DOHH2 (cell line): ENCODE measurements at regions not wholly inside any gene's neighbourhood (a gene's known extent, or its start where the extent isn't known, plus 50 kb on each side); places are given as distances from the start of the nearest gene placed in this dataset.

Experiments used
- H3F3A ChIP-seq: fragments of 200-600 bp; sonication (generic), shearing (Covaris generic); 2 replicates; pipeline ENCODE4 v1.6.0; 2016; ENCODE audit warnings: antibody characterized with exemption, mild to moderate bottlenecking; ENCODE audit not compliant: control insufficient read depth, insufficient read depth
- H3K27ac ChIP-seq: fragments of 200-600 bp; sonication (generic); 2 replicates; pipeline ENCODE4 v1.5.1; 2014; ENCODE audit warnings: low read depth, mild to moderate bottlenecking, low read length, moderate library complexity
- H3K27me3 ChIP-seq: fragments of 200-600 bp; sonication (generic); 2 replicates; pipeline ENCODE4 v1.6.1; 2014; ENCODE audit warnings: mild to moderate bottlenecking, low read length, mixed read lengths; ENCODE audit not compliant: control insufficient read depth
- H3K36me3 ChIP-seq: fragments of 200-600 bp; sonication (generic); 2 replicates; pipeline ENCODE4 v1.6.1; 2014; ENCODE audit warnings: mild to moderate bottlenecking, low read length, moderate library complexity, mixed read lengths; ENCODE audit not compliant: control insufficient read depth
- H3K4me1 ChIP-seq: fragments of 200-600 bp; sonication (generic); 2 replicates; pipeline ENCODE4 v1.6.1; 2014; ENCODE audit warnings: mild to moderate bottlenecking, low read length, mixed read lengths; ENCODE audit not compliant: control insufficient read depth
- H3K4me2 ChIP-seq: fragments of 200-600 bp; sonication (generic); 2 replicates; pipeline ENCODE4 v1.6.0; 2014; ENCODE audit warnings: mild to moderate bottlenecking, low read length, moderate library complexity
- H3K4me3 ChIP-seq: fragments of 200-600 bp; sonication (generic); 2 replicates; pipeline ENCODE4 v1.5.1; 2014; ENCODE audit warnings: mild to moderate bottlenecking, low read length, mixed read lengths
- H3K79me2 ChIP-seq: fragments of 200-600 bp; sonication (generic); 2 replicates; pipeline ENCODE4 v1.6.1; 2014; ENCODE audit warnings: mild to moderate bottlenecking, low read length, mixed read lengths; ENCODE audit not compliant: control insufficient read depth
- H3K9me2 ChIP-seq: fragments of 200-600 bp; sonication (generic); replicated peaks from 2 replicates; pipeline ENCODE4 v1.6.1; 2014; ENCODE audit warnings: mild to moderate bottlenecking, low read length, mixed read lengths; ENCODE audit not compliant: control insufficient read depth
- H3K9me3 ChIP-seq: fragments of 200-600 bp; sonication (generic); 2 replicates; pipeline ENCODE4 v1.6.1; 2014; ENCODE audit warnings: antibody characterized with exemption, low read length, mixed read lengths; ENCODE audit not compliant: control insufficient read depth, insufficient read depth
- H4K20me1 ChIP-seq: fragments of 200-600 bp; sonication (generic); 2 replicates; pipeline ENCODE4 v1.6.0; 2014; ENCODE audit warnings: low read depth, mild to moderate bottlenecking, antibody characterized with exemption, low read length, moderate library complexity; ENCODE audit not compliant: control insufficient read depth, insufficient read depth
- EZH2phosphoT487 ChIP-seq: fragments of 200-600 bp; sonication (generic); IDR thresholded peaks from 2 replicates; pipeline ENCODE4 v1.6.1; 2017; ENCODE audit warnings: borderline replicate concordance, mild to moderate bottlenecking, antibody characterized with exemption, low read length, moderate library complexity, mixed read lengths
- TF ChIP-seq, protein P1 (sequence below): fragments of 200-600 bp; sonication (generic); IDR thresholded peaks from one replicate; pipeline ENCODE4 v1.5.1; 2014; ENCODE audit warnings: antibody characterized with exemption, mild to moderate bottlenecking, low read depth, low read length; ENCODE audit not compliant: poor library complexity, severe bottlenecking

DNA sequence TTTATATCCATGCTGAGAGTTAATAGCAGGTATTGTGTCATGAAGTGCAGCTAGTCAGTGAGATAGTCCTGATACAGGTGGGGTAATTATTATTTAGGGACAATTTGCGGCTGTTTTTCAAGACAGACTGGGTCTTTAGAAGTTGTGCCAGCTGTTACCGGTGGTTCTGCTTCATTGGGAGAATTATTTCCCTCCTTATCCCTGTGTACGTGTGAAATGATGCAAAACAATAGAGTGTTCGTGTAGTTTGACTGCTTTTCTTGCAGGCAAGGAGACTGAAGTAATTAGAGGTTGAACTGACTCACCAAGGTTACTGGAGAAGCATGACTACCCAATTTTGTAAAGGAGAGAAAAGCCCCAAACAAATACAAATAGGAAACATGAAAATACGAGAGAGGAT is 101.7 kb downstream of the ARRDC3 start:
- Histone ChIP-seq H3F3A (peaks cover 6% of the 10 kb centered on the region), H3K9me3 (no peaks in the 10 kb centered on the region), H3K4me3 (no peak overlapping the region), H3K36me3 (no peaks in the 10 kb centered on the region), H3K27ac (no peak overlapping the region), H3K27me3 (peaks cover 40% of the 10 kb centered on the region), H3K79me2 (no peaks in the 10 kb centered on the region), H3K9me2 (no peaks in the 10 kb centered on the region), H3K4me2 (peak overlapping the region; percentile 78), H3K4me1 (peaks cover 22% of the 10 kb centered on the region), H4K20me1 (no peaks in the 10 kb centered on the region)
- TF ChIP-seq EZH2phosphoT487: peak; percentile 55; the same call in 1 of the 2 replicates
- TF ChIP-seq, protein P1, sequence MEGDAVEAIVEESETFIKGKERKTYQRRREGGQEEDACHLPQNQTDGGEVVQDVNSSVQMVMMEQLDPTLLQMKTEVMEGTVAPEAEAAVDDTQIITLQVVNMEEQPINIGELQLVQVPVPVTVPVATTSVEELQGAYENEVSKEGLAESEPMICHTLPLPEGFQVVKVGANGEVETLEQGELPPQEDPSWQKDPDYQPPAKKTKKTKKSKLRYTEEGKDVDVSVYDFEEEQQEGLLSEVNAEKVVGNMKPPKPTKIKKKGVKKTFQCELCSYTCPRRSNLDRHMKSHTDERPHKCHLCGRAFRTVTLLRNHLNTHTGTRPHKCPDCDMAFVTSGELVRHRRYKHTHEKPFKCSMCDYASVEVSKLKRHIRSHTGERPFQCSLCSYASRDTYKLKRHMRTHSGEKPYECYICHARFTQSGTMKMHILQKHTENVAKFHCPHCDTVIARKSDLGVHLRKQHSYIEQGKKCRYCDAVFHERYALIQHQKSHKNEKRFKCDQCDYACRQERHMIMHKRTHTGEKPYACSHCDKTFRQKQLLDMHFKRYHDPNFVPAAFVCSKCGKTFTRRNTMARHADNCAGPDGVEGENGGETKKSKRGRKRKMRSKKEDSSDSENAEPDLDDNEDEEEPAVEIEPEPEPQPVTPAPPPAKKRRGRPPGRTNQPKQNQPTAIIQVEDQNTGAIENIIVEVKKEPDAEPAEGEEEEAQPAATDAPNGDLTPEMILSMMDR: no peak

DNA sequence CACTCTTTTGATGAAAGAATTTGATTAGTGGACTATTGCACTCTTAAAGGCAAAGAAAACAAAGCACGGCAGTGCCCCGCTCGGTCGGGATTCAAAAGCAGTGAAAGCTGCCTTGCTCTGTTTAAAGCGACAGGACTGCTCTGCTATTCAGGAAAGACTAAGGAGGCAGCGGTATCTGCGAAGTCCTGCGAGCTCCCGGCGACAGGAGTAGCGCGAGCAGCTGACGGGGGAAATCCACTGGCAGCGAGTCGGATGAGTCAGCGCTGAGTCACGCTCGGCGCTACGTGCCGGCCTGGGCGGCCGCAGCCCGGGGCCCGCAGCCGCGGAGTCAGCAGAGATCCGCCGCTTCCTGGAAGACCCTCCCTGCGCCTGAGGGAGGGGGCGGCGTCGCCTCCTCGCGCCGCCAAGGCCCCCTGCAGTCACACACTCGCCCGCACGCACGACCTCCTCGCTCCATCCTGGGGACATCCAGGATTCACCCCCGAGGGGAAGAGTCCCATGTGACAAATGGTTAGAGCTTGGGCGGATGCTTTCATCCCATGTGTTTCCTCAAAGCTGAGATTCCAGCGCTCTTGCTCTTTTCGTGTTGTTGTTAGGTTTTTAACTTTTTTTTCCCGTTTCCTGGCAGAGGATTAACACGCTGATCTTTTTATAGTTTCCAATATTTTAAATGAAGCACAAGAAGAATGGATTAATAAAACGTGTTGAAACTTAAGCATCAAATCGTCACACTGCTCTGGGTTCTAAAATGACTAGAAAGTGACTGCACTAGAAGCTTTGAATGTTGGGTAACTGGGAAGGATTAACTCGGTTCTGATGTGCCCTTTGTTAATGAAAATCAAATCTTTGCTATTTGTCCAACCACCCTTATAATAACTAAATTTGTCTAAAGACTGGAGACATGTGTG is 102.5 kb downstream of the ARRDC3 start:
- H3K36me3 ChIP-seq: no peaks in the 10 kb centered on the region
- H3K9me2 ChIP-seq: no peaks in the 10 kb centered on the region
- H3K4me2 ChIP-seq: peak overlapping the region; percentile 78
- peak overlapping the region; percentile 70 for H3K4me3 ChIP-seq
- H3K9me3 ChIP-seq: no peaks in the 10 kb centered on the region
- peaks cover 42% of the 10 kb centered on the region for H3K27me3 ChIP-seq
- H3K4me1 ChIP-seq: peaks cover 22% of the 10 kb centered on the region
- H3K27ac ChIP-seq: no peak overlapping the region
- H3K79me2 ChIP-seq: no peaks in the 10 kb centered on the region
- H3F3A ChIP-seq: peaks cover 6% of the 10 kb centered on the region
- no peaks in the 10 kb centered on the region for H4K20me1 ChIP-seq
- TF ChIP-seq, protein P1: no peak

DNA sequence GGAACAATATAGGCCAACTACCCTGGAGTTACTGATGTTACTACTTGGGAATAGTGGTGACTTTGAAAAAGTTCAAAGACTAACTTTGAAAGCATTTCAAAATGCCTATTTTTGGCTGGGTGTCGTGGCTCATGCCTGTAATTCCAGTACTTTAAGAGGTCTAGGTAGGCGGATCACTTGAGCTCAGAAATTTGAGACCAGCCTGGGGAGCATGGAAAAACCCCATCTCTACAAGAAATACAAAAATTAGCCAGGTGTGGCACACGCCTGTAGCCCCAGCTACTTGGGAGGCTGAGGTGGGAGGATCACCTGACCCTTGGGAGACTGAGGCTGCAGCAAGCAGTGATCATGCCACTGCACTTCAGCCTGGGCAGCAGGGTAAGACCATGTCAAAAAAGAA is 105.3 kb downstream of the ARRDC3 start:
- Histone ChIP-seq H3K9me3 (no peaks in the 10 kb centered on the region), H3K9me2 (no peaks in the 10 kb centered on the region), H3K27ac (no peak overlapping the region), H3K4me3 (no peak overlapping the region), H3K79me2 (no peaks in the 10 kb centered on the region), H3K4me2 (no peak overlapping the region), H3K4me1 (peaks cover 22% of the 10 kb centered on the region), H3F3A (peaks cover 6% of the 10 kb centered on the region), H4K20me1 (no peaks in the 10 kb centered on the region), H3K27me3 (peaks cover 35% of the 10 kb centered on the region), H3K36me3 (no peaks in the 10 kb centered on the region)
- TF ChIP-seq, protein P1: no peak
- TF ChIP-seq EZH2phosphoT487: no peak
